ENCODE measurements at regions not wholly inside any gene's neighbourhood (a gene's known extent, or its start where the extent isn't known, plus 50 kb on each side); places are given as distances from the start of the nearest gene placed in this dataset.

DNA sequence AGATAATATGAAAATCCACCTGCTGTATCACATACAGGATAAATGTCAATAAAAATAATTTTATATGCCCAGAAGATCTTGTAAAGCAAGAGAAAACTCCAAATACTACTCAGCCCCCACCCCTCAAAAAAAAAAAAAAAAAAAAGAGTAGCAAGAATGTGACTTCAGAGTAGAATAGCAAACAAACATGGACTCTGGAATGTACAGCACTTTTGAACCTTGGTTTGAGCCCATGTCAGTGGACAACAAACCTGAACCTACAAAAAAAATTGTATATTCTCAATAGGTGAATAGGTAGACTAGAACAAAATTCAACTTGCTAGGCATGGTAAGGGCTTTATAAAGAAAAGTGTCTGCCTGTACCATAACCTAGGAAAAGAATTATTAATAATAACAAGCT, 428.0 kb downstream of the SLITRK6 start:
- no peak overlapping the region for H3K18ac ChIP-seq (ENCODE audit: low read depth, low read length)
- no peak overlapping the region for H2AFZ ChIP-seq (replicated peaks; ENCODE audit: low read length, poor library complexity)
- no peak overlapping the region for H3K27ac ChIP-seq (ENCODE audit: insufficient read depth, low read length)
- no peak overlapping the region for H3K56ac ChIP-seq (ENCODE audit: extremely low read depth, insufficient read depth, low read length)
- no peak overlapping the region for H4K8ac ChIP-seq (ENCODE audit: low read depth in 2 of 2, low read length in 2 of 2)
- no peaks in the 10 kb centered on the region for H3K36me3 ChIP-seq (ENCODE audit: control insufficient read depth, insufficient read depth, low read length)
- no peaks in the 10 kb centered on the region for H3K9me1 ChIP-seq (ENCODE audit: insufficient read depth, low read length)
- H3K27me3 ChIP-seq (ENCODE audit: control insufficient read depth, insufficient read depth, low read length), result no peaks in the 10 kb centered on the region
- H2AK5ac ChIP-seq (ENCODE audit: low read depth, low read length), result no peak overlapping the region
- H3K9ac ChIP-seq (ENCODE audit: low read depth, low read length), result no peak overlapping the region
- BruUV-seq (replicated peaks), result no TSS peak
- no peak overlapping the region for H4K5ac ChIP-seq (ENCODE audit: low read depth, low read length)
- H3K23ac ChIP-seq (ENCODE audit: low read depth, low read length), result no peak overlapping the region
- no peaks in the 10 kb centered on the region for H3K9me3 ChIP-seq (ENCODE audit: control insufficient read depth, insufficient read depth, low read length)
- DNase-seq, result no peak
- H4K20me1 ChIP-seq (ENCODE audit: insufficient read depth, low read length), result no peaks in the 10 kb centered on the region
- intact Hi-C loops (cut with micrococcal nuclease), result no loop called here
- ATAC-seq (ENCODE audit: low read depth), result no peak
- no peak overlapping the region for H2AK9ac ChIP-seq (replicated peaks; ENCODE audit: low read depth, low read length, poor library complexity)
- in situ Hi-C loops (cut with MboI; ENCODE audit: low sequenced_read_pairs), result no loop called here
- H3K4ac ChIP-seq (ENCODE audit: low read depth, low read length), result no peak overlapping the region
- ChIA-PET CTCF (no interaction called here), POLR2A (ENCODE audit: unreplicated experiment) (no interaction called here)
- H3K79me1 ChIP-seq (ENCODE audit: low read depth in 1 of 2, low read length in 2 of 2), result no peaks in the 10 kb centered on the region
- H3K14ac ChIP-seq (replicated peaks; ENCODE audit: low read depth, low read length), result no peak overlapping the region
- no peak overlapping the region for H2BK5ac ChIP-seq (ENCODE audit: low read depth, low read length, poor library complexity, severe bottlenecking)
- no peak overlapping the region for H2BK20ac ChIP-seq (ENCODE audit: low read depth, low read length)
- no peak overlapping the region for H4K91ac ChIP-seq (ENCODE audit: insufficient read depth, low read depth, low read length)
- no peak overlapping the region for H3K4me2 ChIP-seq (ENCODE audit: low read depth, low read length)
- H3K4me3 ChIP-seq (ENCODE audit: insufficient read depth, low read depth, low read length), result no peak overlapping the region
- no peak overlapping the region for H2BK120ac ChIP-seq (ENCODE audit: low read depth, low read length)
- TF ChIP-seq MAFK (IDR thresholded peaks at IDR 0.05; ENCODE audit: low read depth, low read length) (no peak), NFE2L2 (IDR thresholded peaks at IDR 0.05; ENCODE audit: low read depth, low read length) (no peak), POLR2A (IDR thresholded peaks at IDR 0.05; ENCODE audit: low read depth, low read length) (no peak), CEBPB (IDR thresholded peaks at IDR 0.05; ENCODE audit: low read depth, low read length) (no peak)
- H3K4me1 ChIP-seq (ENCODE audit: control insufficient read depth, insufficient read depth, low read length), result no peaks in the 10 kb centered on the region
- dilution Hi-C loops (cut with HindIII; ENCODE audit: low sequenced_read_pairs, unreplicated experiment), result no loop called here
- no peak overlapping the region for H2BK15ac ChIP-seq (ENCODE audit: low read depth, low read length)

Data from IMR-90 (cell line).